ENCODE measurements at regions not wholly inside any gene's neighbourhood (a gene's known extent, or its start where the extent isn't known, plus 50 kb on each side); places are given as distances from the start of the nearest gene placed in this dataset.
"Not testable (repeated sequence)": the region's sequence is repeated elsewhere in the genome, so short reads cannot be mapped to it uniquely, and the experiment has no call there.

- no peak for DNase-seq
These were observed 221.8 kb upstream of the KLF3 start for GRCh38 chr4:38442073-38442788.

- DNase-seq = no peak
These were observed 214.4 kb upstream of the KLF3 start for GRCh38 chr4:38449506-38450174.

GRCh38 chr4:38452009-38452408 lies 212.0 kb upstream of the KLF3 start:
- no peak for DNase-seq

GRCh38 chr4:38452542-38452941 lies 211.5 kb upstream of the KLF3 start:
- DNase-seq = no peak

GRCh38 chr4:38453253-38453881 lies 210.6 kb upstream of the KLF3 start:
- DNase-seq = no peak

GRCh38 chr4:38454284-38454683 lies 209.7 kb upstream of the KLF3 start:
- no peak for DNase-seq

- no peak for DNase-seq
These were observed 208.7 kb upstream of the KLF3 start for GRCh38 chr4:38455092-38455862.

GRCh38 chr4:38456096-38456495 lies 207.9 kb upstream of the KLF3 start:
- no peak for DNase-seq

- DNase-seq = no peak
These were observed 202.7 kb upstream of the KLF3 start for GRCh38 chr4:38461342-38461741.

- DNase-seq = no peak
These were observed 201.5 kb upstream of the KLF3 start for GRCh38 chr4:38462367-38463055.

- no peak for DNase-seq
These were observed 200.6 kb upstream of the KLF3 start for GRCh38 chr4:38463268-38463958.

GRCh38 chr4:38464328-38464727 lies 199.7 kb upstream of the KLF3 start:
- no peak for DNase-seq

- DNase-seq = no peak
These were observed 197.6 kb upstream of the KLF3 start for GRCh38 chr4:38466401-38466800.

GRCh38 chr4:38467296-38467695 lies 196.7 kb upstream of the KLF3 start:
- DNase-seq = no peak

- no peak for DNase-seq
These were observed 195.6 kb upstream of the KLF3 start for GRCh38 chr4:38468339-38468866.

- DNase-seq = no peak
These were observed 194.6 kb upstream of the KLF3 start for GRCh38 chr4:38469410-38469809.

- DNase-seq = no peak
These were observed 193.2 kb upstream of the KLF3 start for GRCh38 chr4:38470735-38471262.

GRCh38 chr4:38482696-38483095 lies 181.3 kb upstream of the KLF3 start:
- no peak for DNase-seq

GRCh38 chr4:38483628-38484027 lies 180.4 kb upstream of the KLF3 start:
- not testable (repeated sequence) for DNase-seq

- no peak for DNase-seq
These were observed 174.8 kb upstream of the KLF3 start for GRCh38 chr4:38489011-38489861.
